ENCODE measurements at regions not wholly inside any gene's neighbourhood (a gene's known extent, or its start where the extent isn't known, plus 50 kb on each side); places are given as distances from the start of the nearest gene placed in this dataset.

GRCh38 chr7:67450171-67450570, 453.5 kb downstream of the TYW1 start:
- no peak for TF ChIP-seq CTCF (IDR thresholded peaks at IDR 0.05; ENCODE audit: borderline replicate concordance, extremely low read depth, low read length, poor library complexity, severe bottlenecking)
- no peak for TF ChIP-seq EZH2 (IDR thresholded peaks at IDR 0.05; ENCODE audit: borderline replicate concordance, low read depth, low read length, severe bottlenecking)
- ATAC-seq (ENCODE audit: insufficient read depth, low read depth), result no peak
- no peaks in the 10 kb centered on the region for H3K4me1 ChIP-seq (ENCODE audit: insufficient read depth, low read length)

GRCh38 chr7:67451306-67451705, 454.7 kb downstream of the TYW1 start:
- no peak for ATAC-seq (ENCODE audit: insufficient read depth, low read depth)
- no peaks in the 10 kb centered on the region for H4K20me1 ChIP-seq (ENCODE audit: insufficient read depth, low read length)

More at GRCh38 chr7:67450171-67450570, 453.5 kb downstream of the TYW1 start:
- Histone ChIP-seq H3K4me2 (ENCODE audit: insufficient read depth, low read length) (no peak overlapping the region), H3K27ac (ENCODE audit: low read length) (no peak overlapping the region), H3K79me2 (ENCODE audit: insufficient read depth, low read length) (no peaks in the 10 kb centered on the region), H3K9me3 (ENCODE audit: insufficient read depth, low read length, severe bottlenecking) (no peaks in the 10 kb centered on the region), H3K9ac (ENCODE audit: low read depth, low read length) (no peak overlapping the region), H4K20me1 (ENCODE audit: insufficient read depth, low read length) (no peaks in the 10 kb centered on the region), H2AFZ (ENCODE audit: low read depth, low read length) (no peak overlapping the region), H3K27me3 (ENCODE audit: insufficient read depth, low read length, poor library complexity) (no peaks in the 10 kb centered on the region), H3K36me3 (ENCODE audit: insufficient read depth, low read length) (no peaks in the 10 kb centered on the region), H3K4me3 (ENCODE audit: low read depth in 1 of 2, low read length in 2 of 2) (no peak overlapping the region)
- no peak for DNase-seq

GRCh38 chr7:67452516-67453026, 455.9 kb downstream of the TYW1 start:
- H2AFZ ChIP-seq (ENCODE audit: low read depth, low read length), result no peak overlapping the region
- no peaks in the 10 kb centered on the region for H3K36me3 ChIP-seq (ENCODE audit: insufficient read depth, low read length)
- no peaks in the 10 kb centered on the region for H3K27me3 ChIP-seq (ENCODE audit: insufficient read depth, low read length, poor library complexity)
- DNase-seq (no peak), ATAC-seq (ENCODE audit: insufficient read depth, low read depth) (no peak)
- no peak overlapping the region for H3K9ac ChIP-seq (ENCODE audit: low read depth, low read length)
- no peaks in the 10 kb centered on the region for H3K9me3 ChIP-seq (ENCODE audit: insufficient read depth, low read length, severe bottlenecking)
- H3K4me1 ChIP-seq (ENCODE audit: insufficient read depth, low read length), result no peaks in the 10 kb centered on the region
- H3K79me2 ChIP-seq (ENCODE audit: insufficient read depth, low read length), result no peaks in the 10 kb centered on the region
- no peak for TF ChIP-seq EZH2 (IDR thresholded peaks at IDR 0.05; ENCODE audit: borderline replicate concordance, low read depth, low read length, severe bottlenecking)
- TF ChIP-seq CTCF (IDR thresholded peaks at IDR 0.05; ENCODE audit: borderline replicate concordance, extremely low read depth, low read length, poor library complexity, severe bottlenecking), result no peak
- no peak overlapping the region for H3K27ac ChIP-seq (ENCODE audit: low read length)
- H3K4me2 ChIP-seq (ENCODE audit: insufficient read depth, low read length), result no peak overlapping the region
- no peaks in the 10 kb centered on the region for H4K20me1 ChIP-seq (ENCODE audit: insufficient read depth, low read length)
- H3K4me3 ChIP-seq (ENCODE audit: low read depth in 1 of 2, low read length in 2 of 2), result no peak overlapping the region

More at GRCh38 chr7:67451306-67451705, 454.7 kb downstream of the TYW1 start:
- no peak for DNase-seq
- no peaks in the 10 kb centered on the region for H3K79me2 ChIP-seq (ENCODE audit: insufficient read depth, low read length)
- no peaks in the 10 kb centered on the region for H3K27me3 ChIP-seq (ENCODE audit: insufficient read depth, low read length, poor library complexity)
- no peak overlapping the region for H3K9ac ChIP-seq (ENCODE audit: low read depth, low read length)
- H3K4me1 ChIP-seq (ENCODE audit: insufficient read depth, low read length), result no peaks in the 10 kb centered on the region
- no peaks in the 10 kb centered on the region for H3K36me3 ChIP-seq (ENCODE audit: insufficient read depth, low read length)
- H3K4me3 ChIP-seq (ENCODE audit: low read depth in 1 of 2, low read length in 2 of 2), result no peak overlapping the region
- no peaks in the 10 kb centered on the region for H3K9me3 ChIP-seq (ENCODE audit: insufficient read depth, low read length, severe bottlenecking)
- no peak overlapping the region for H3K27ac ChIP-seq (ENCODE audit: low read length)
- TF ChIP-seq EZH2 (IDR thresholded peaks at IDR 0.05; ENCODE audit: borderline replicate concordance, low read depth, low read length, severe bottlenecking), result no peak
- no peak for TF ChIP-seq CTCF (IDR thresholded peaks at IDR 0.05; ENCODE audit: borderline replicate concordance, extremely low read depth, low read length, poor library complexity, severe bottlenecking)
- H3K4me2 ChIP-seq (ENCODE audit: insufficient read depth, low read length), result no peak overlapping the region
- H2AFZ ChIP-seq (ENCODE audit: low read depth, low read length), result no peak overlapping the region

Measured in DND-41 (cell line).